Activated T-helper 1 cell treated with anti-CD3 and anti-CD28 coated beads, Interleukin-2, amount 50 U/mL, for 16 hours (primary cell): ENCODE measurements at regions not wholly inside any gene's neighbourhood (a gene's known extent, or its start where the extent isn't known, plus 50 kb on each side); places are given as distances from the start of the nearest gene placed in this dataset.
"Not testable (repeated sequence)": the region's sequence is repeated elsewhere in the genome, so short reads cannot be mapped to it uniquely, and the experiment has no call there.

ENCODE experiments used
- DNase-seq, 2 donors: peaks; one replicate each; pipeline ENCODE4 v3.0.0-alpha.2; 2020; ENCODE audit warnings: low read depth in 1 of 2, low spot score in 1 of 2

GRCh38 chr5:39714036-39714698 is 289.4 kb upstream of the DAB2 start:
- DNase-seq, result no peak

GRCh38 chr5:39713250-39713916 is 288.6 kb upstream of the DAB2 start:
- no peak for DNase-seq

- no peak for DNase-seq
Measured at GRCh38 chr5:39712316-39713249, 287.8 kb upstream of the DAB2 start.

- DNase-seq, result no peak
Measured at GRCh38 chr5:39711821-39712220, 287.0 kb upstream of the DAB2 start.

GRCh38 chr5:39709032-39709431 is 284.3 kb upstream of the DAB2 start:
- DNase-seq, result no peak

GRCh38 chr5:39702928-39703327 is 278.1 kb upstream of the DAB2 start:
- DNase-seq, result no peak

- DNase-seq, result no peak
Measured at GRCh38 chr5:39700523-39700922, 275.7 kb upstream of the DAB2 start.

- DNase-seq, result no peak
Measured at GRCh38 chr5:39698838-39699560, 274.2 kb upstream of the DAB2 start.

- no peak for DNase-seq
Measured at GRCh38 chr5:39697881-39698280, 273.1 kb upstream of the DAB2 start.

GRCh38 chr5:39696672-39697398 is 272.1 kb upstream of the DAB2 start:
- DNase-seq, result no peak

- DNase-seq, result no peak
Measured at GRCh38 chr5:39691993-39692392, 267.2 kb upstream of the DAB2 start.

- no peak for DNase-seq
Measured at GRCh38 chr5:39691136-39691535, 266.4 kb upstream of the DAB2 start.

- DNase-seq, result no peak
Measured at GRCh38 chr5:39689919-39690318, 265.1 kb upstream of the DAB2 start.

GRCh38 chr5:39687924-39688323 is 263.1 kb upstream of the DAB2 start:
- not testable (repeated sequence) for DNase-seq

- DNase-seq, result no peak
Measured at GRCh38 chr5:39680213-39680612, 255.4 kb upstream of the DAB2 start.

GRCh38 chr5:39678534-39678933 is 253.8 kb upstream of the DAB2 start:
- DNase-seq, result no peak

GRCh38 chr5:39675676-39676075 is 250.9 kb upstream of the DAB2 start:
- no peak for DNase-seq

- DNase-seq, result no peak
Measured at GRCh38 chr5:39674209-39675082, 249.7 kb upstream of the DAB2 start.

GRCh38 chr5:39671561-39671961 is 246.8 kb upstream of the DAB2 start:
- DNase-seq, result no peak

- no peak for DNase-seq
Measured at GRCh38 chr5:39670955-39671354, 246.2 kb upstream of the DAB2 start.
